HepG2 (cell line): ENCODE measurements at regions not wholly inside any gene's neighbourhood (a gene's known extent, or its start where the extent isn't known, plus 50 kb on each side); places are given as distances from the start of the nearest gene placed in this dataset.

Experiments
- ADNP ChIP-seq: sonication (generic); formaldehyde crosslinking; IDR thresholded peaks from 2 replicates; pipeline ENCODE4 v1.4.0; 2020; ENCODE audit warnings: missing genetic modification reagents
- AFF4 ChIP-seq: sonication (generic); formaldehyde crosslinking; IDR thresholded peaks from 2 replicates; pipeline ENCODE4 v1.4.0; 2020; ENCODE audit warnings: missing genetic modification reagents
- DR1 ChIP-seq: sonication (generic); formaldehyde crosslinking; IDR thresholded peaks from 2 replicates; pipeline ENCODE4 v1.8.0; 2021; ENCODE audit warnings: mild to moderate bottlenecking, missing genetic modification reagents, inconsistent platforms
- GATAD2A ChIP-seq: IDR thresholded peaks from 2 replicates; pipeline ENCODE4 v1.6.1; 2016
- HDAC1 ChIP-seq: sonication (generic); formaldehyde crosslinking; IDR thresholded peaks from 2 replicates; pipeline ENCODE4 v1.5.1; 2020; ENCODE audit warnings: mild to moderate bottlenecking, missing genetic modification reagents
- HDAC2 ChIP-seq: sonication (generic); formaldehyde crosslinking; IDR thresholded peaks from 2 replicates; pipeline ENCODE4 v1.4.0; 2020; ENCODE audit warnings: missing genetic modification reagents
- HMGXB4 ChIP-seq, 2 experiments: sonication (generic) in 1 of 2; formaldehyde crosslinking in 1 of 2; IDR thresholded peaks; 2 replicates each; pipeline versions ENCODE4 v1.4.0 to v1.6.1; 2018 to 2020; ENCODE audit warnings: missing genetic modification reagents in 2 of 2, borderline replicate concordance in 1 of 2, low read depth in 1 of 2, mild to moderate bottlenecking in 1 of 2, missing biosample characterization in 1 of 2
- PATZ1 ChIP-seq: sonication (generic); formaldehyde crosslinking; IDR thresholded peaks from 2 replicates; pipeline ENCODE4 v1.4.0; 2020; ENCODE audit warnings: missing genetic modification reagents
- REPIN1 ChIP-seq: sonication (generic); formaldehyde crosslinking; IDR thresholded peaks from 2 replicates; pipeline ENCODE4 v1.8.0; 2022; ENCODE audit warnings: missing genetic modification reagents, low read depth, mild to moderate bottlenecking, borderline replicate concordance
- TFDP2 ChIP-seq: sonication (generic); formaldehyde crosslinking; IDR thresholded peaks from 2 replicates; pipeline ENCODE4 v1.4.0; 2020; ENCODE audit warnings: missing genetic modification reagents
- ZBTB33 ChIP-seq: sonication (generic); formaldehyde crosslinking; IDR thresholded peaks from 2 replicates; pipeline ENCODE4 v1.4.0; 2020; ENCODE audit warnings: missing genetic modification reagents
- ZIK1 ChIP-seq: sonication (generic); formaldehyde crosslinking; IDR thresholded peaks from 2 replicates; pipeline ENCODE4 v1.5.0; 2020; ENCODE audit warnings: mild to moderate bottlenecking, low read depth, missing genetic modification reagents, borderline replicate concordance
- ZNF362 ChIP-seq: sonication (generic); formaldehyde crosslinking; IDR thresholded peaks from 2 replicates; pipeline ENCODE4 v1.4.0; 2020; ENCODE audit warnings: missing genetic modification reagents, mild to moderate bottlenecking, borderline replicate concordance
- ZNF414 ChIP-seq: sonication (generic); formaldehyde crosslinking; IDR thresholded peaks from 2 replicates; pipeline ENCODE4 v1.5.0; 2020; ENCODE audit warnings: missing genetic modification reagents

- TF ChIP-seq TFDP2 (CRISPR knock-in tag) = no peak
- peak in 1 of 2 experiments; percentile 86; a peak in 3 of 4 replicates for TF ChIP-seq HMGXB4 (CRISPR knock-in tag; IDR thresholded peaks at IDR 0.05; ENCODE audit: borderline replicate concordance in 1 of 2, low read depth in 1 of 2)
- TF ChIP-seq ZNF362 (CRISPR knock-in tag) = peak; percentile 100
- TF ChIP-seq ADNP (CRISPR knock-in tag) = no peak
- peak; percentile 54 for TF ChIP-seq HDAC2 (CRISPR knock-in tag)
- no peak; the same call in 1 of the 2 replicates for TF ChIP-seq PATZ1 (CRISPR knock-in tag)
- TF ChIP-seq ZIK1 = no peak
- TF ChIP-seq GATAD2A = peak; percentile 34; the same call in 1 of the 2 replicates
- peak; percentile 80 for TF ChIP-seq AFF4
- peak; percentile 36 for TF ChIP-seq HDAC1 (CRISPR knock-in tag)
- TF ChIP-seq DR1 (CRISPR knock-in tag) = no peak
- TF ChIP-seq ZBTB33 (CRISPR knock-in tag) = no peak
- TF ChIP-seq ZNF414 (CRISPR knock-in tag) = no peak
- TF ChIP-seq REPIN1 (CRISPR knock-in tag) = no peak
These were observed 108.2 kb downstream of the HFE start (continued) for GRCh38 chr6:26195376-26195923.
